22Rv1 (cell line): ENCODE measurements at regions not wholly inside any gene's neighbourhood (a gene's known extent, or its start where the extent isn't known, plus 50 kb on each side); places are given as distances from the start of the nearest gene placed in this dataset.

Experiments used
- H3K27ac ChIP-seq: fragments of 450-650 bp; 2 replicates; pipeline ENCODE4 v1.5.1; 2017
- CTCF ChIP-seq: fragments of 450-650 bp; IDR thresholded peaks from 2 replicates; pipeline ENCODE4 v1.5.1; 2017; ENCODE audit warnings: mild to moderate bottlenecking
- ZFX ChIP-seq: fragments of 450-650 bp; IDR thresholded peaks from 2 replicates; pipeline ENCODE4 v1.6.1; 2017; ENCODE audit warnings: antibody characterized with exemption, borderline replicate concordance

GRCh38 chr16:48947371-48947713 is 334.3 kb downstream of the CBLN1 start:
- TF ChIP-seq ZFX (no peak), CTCF (no peak)
- no peak overlapping the region for H3K27ac ChIP-seq

- H3K27ac ChIP-seq, result no peak overlapping the region
- no peak for TF ChIP-seq CTCF
- TF ChIP-seq ZFX, result no peak
Measured at GRCh38 chr16:48946686-48947370, 334.8 kb downstream of the CBLN1 start.

- no peak for TF ChIP-seq CTCF
- no peak for TF ChIP-seq ZFX
- H3K27ac ChIP-seq, result no peak overlapping the region
Measured at GRCh38 chr16:48942996-48943395, 333.0 kb upstream of the N4BP1 start.

- TF ChIP-seq ZFX, result no peak
- TF ChIP-seq CTCF, result no peak
- H3K27ac ChIP-seq, result no peak overlapping the region
Measured at GRCh38 chr16:48936811-48937210, 326.8 kb upstream of the N4BP1 start.

GRCh38 chr16:48932216-48932855 is 322.4 kb upstream of the N4BP1 start:
- no peak for TF ChIP-seq ZFX
- no peak for TF ChIP-seq CTCF

GRCh38 chr16:48930951-48931553 is 321.1 kb upstream of the N4BP1 start:
- H3K27ac ChIP-seq, result no peak overlapping the region
- TF ChIP-seq CTCF (no peak), ZFX (no peak)

More at GRCh38 chr16:48932216-48932855, 322.4 kb upstream of the N4BP1 start:
- no peak overlapping the region for H3K27ac ChIP-seq

GRCh38 chr16:48919791-48920190 is 309.8 kb upstream of the N4BP1 start:
- TF ChIP-seq CTCF, result no peak
- TF ChIP-seq ZFX, result no peak
- no peak overlapping the region for H3K27ac ChIP-seq
